Activated B cell treated with CpG ODN at 0.5 μM for 24 hours (primary cell): ENCODE measurements at regions not wholly inside any gene's neighbourhood (a gene's known extent, or its start where the extent isn't known, plus 50 kb on each side); places are given as distances from the start of the nearest gene placed in this dataset.

ENCODE experiments used
- ATAC-seq: fragments of 200-7000 bp; cut with Tn5 transposase; one replicate; pipeline ENCODE4 v1.10.0; 2021; ENCODE audit warnings: low read depth, mild to moderate bottlenecking, moderate library complexity
- CTCF ChIA-PET: fragments of 350-600 bp; sonication (Branson Sonifier 250); formaldehyde crosslinking; loops from one replicate; lab custom pipeline; 2021; ENCODE audit warnings: antibody characterized with exemption; lab: Charles Lee
- POLR2A ChIA-PET: fragments of 350-600 bp; sonication (Branson Sonifier 250); formaldehyde crosslinking; loops from one replicate; lab custom pipeline; 2021; ENCODE audit warnings: antibody characterized with exemption; lab: Charles Lee
- DNase-seq: peaks from one replicate; pipeline ENCODE4 v3.0.0; 2022
- H3K27ac Mint-ChIP-seq: one replicate; pipeline ENCODE4 v1.8.0; 2020; ENCODE audit warnings: mixed read lengths
- H3K27me3 Mint-ChIP-seq: one replicate; pipeline ENCODE4 v1.8.0; 2021; ENCODE audit warnings: mixed read lengths
- H3K36me3 Mint-ChIP-seq: one replicate; pipeline ENCODE4 v1.8.0; 2021; ENCODE audit warnings: low read depth, mixed read lengths
- H3K4me1 Mint-ChIP-seq: one replicate; pipeline ENCODE4 v1.8.0; 2021; ENCODE audit warnings: mixed read lengths
- H3K4me3 Mint-ChIP-seq: one replicate; pipeline ENCODE4 v1.8.0; 2020; ENCODE audit warnings: mild to moderate bottlenecking, mixed read lengths
- H3K9me3 Mint-ChIP-seq: one replicate; pipeline ENCODE4 v1.8.0; 2020; ENCODE audit warnings: mixed read lengths
- intact Hi-C: fragments of 100-400 bp; cut with micrococcal nuclease; formaldehyde crosslinking; loops from one replicate; pipeline ENCODE4 v1.15.1; 2024
- TF ChIP-seq, protein P1 (sequence below): fragments of 200-600 bp; IDR thresholded peaks from one replicate; pipeline ENCODE4 v1.8.0; 2022; ENCODE audit warnings: antibody characterized with exemption, mild to moderate bottlenecking

DNA sequence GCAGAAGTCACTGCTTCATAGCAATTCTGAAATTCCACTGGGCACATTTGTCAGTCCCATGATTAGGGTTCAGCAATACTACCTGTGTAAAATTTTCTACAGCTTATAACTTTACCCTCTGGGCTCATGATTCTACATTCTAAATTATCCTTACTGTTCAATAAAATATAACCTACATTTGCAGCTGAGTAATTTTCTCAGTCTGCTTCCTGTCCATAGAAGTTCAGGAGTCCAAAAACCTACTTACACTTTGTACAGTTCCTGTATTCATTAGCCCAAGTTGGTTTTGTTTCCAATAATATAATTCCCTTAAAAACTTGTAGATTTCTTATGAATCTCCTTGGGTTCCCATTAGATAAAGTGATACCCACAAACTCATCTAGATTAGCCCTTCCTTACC, 295.3 kb downstream of the SP3 start:
- DNase-seq (no peak), ATAC-seq (no peak)
- ChIA-PET POLR2A (no interaction called here), CTCF (no interaction called here)
- no peaks in the 10 kb centered on the region for H3K36me3 Mint-ChIP-seq
- intact Hi-C loops: no loop called here
- TF ChIP-seq, protein P1, sequence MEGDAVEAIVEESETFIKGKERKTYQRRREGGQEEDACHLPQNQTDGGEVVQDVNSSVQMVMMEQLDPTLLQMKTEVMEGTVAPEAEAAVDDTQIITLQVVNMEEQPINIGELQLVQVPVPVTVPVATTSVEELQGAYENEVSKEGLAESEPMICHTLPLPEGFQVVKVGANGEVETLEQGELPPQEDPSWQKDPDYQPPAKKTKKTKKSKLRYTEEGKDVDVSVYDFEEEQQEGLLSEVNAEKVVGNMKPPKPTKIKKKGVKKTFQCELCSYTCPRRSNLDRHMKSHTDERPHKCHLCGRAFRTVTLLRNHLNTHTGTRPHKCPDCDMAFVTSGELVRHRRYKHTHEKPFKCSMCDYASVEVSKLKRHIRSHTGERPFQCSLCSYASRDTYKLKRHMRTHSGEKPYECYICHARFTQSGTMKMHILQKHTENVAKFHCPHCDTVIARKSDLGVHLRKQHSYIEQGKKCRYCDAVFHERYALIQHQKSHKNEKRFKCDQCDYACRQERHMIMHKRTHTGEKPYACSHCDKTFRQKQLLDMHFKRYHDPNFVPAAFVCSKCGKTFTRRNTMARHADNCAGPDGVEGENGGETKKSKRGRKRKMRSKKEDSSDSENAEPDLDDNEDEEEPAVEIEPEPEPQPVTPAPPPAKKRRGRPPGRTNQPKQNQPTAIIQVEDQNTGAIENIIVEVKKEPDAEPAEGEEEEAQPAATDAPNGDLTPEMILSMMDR: no peak
- no peak overlapping the region for H3K27ac Mint-ChIP-seq
- no peaks in the 10 kb centered on the region for H3K4me1 Mint-ChIP-seq
- H3K27me3 Mint-ChIP-seq: peaks cover 12% of the 10 kb centered on the region
- no peak overlapping the region for H3K4me3 Mint-ChIP-seq
- peaks cover 3% of the 10 kb centered on the region for H3K9me3 Mint-ChIP-seq

DNA sequence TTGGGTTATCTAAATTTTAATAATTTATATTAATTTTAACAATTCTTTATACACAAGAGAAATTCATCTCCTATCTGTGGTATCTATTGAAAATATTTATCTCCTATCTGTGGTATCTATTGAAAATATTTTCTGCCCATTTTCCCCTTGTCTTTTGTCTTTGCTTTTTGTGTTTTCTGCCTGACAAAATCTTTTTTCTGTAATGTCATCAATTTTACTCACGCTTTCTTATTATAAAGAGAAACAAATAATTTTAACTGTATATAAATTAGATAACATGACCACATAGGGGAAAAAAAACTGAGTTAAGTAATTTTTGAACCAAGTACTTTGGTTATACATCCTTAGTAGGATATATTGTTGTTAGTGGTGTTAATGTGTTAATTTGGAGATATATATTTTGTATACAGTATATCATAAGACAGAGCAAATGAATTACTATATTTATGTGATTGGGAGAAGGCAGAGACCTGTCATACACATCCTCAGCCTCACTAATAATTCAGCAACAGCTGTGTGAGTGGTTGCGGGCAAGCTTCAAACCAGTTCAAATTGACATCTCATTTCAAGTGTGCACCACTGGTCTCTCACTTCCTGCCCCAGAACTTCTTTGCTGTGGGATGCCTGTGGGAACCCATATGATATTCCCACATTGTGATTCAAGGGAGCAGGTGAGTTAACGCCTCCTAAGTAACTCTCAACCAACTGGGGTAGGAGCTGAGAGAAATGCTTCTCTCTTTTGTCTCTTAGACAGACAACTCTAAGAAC, 292.4 kb downstream of the SP3 start:
- H3K27me3 Mint-ChIP-seq: peaks cover 18% of the 10 kb centered on the region
- POLR2A ChIA-PET: no interaction called here
- CTCF ChIA-PET: no interaction called here
- H3K9me3 Mint-ChIP-seq: peaks cover 3% of the 10 kb centered on the region
- TF ChIP-seq, protein P1: no peak
- ATAC-seq (no peak), DNase-seq (no peak)
- H3K4me1 Mint-ChIP-seq: no peaks in the 10 kb centered on the region
- H3K27ac Mint-ChIP-seq: no peak overlapping the region
- H3K36me3 Mint-ChIP-seq: no peaks in the 10 kb centered on the region
- intact Hi-C loops: no loop called here
- H3K4me3 Mint-ChIP-seq: no peak overlapping the region

DNA sequence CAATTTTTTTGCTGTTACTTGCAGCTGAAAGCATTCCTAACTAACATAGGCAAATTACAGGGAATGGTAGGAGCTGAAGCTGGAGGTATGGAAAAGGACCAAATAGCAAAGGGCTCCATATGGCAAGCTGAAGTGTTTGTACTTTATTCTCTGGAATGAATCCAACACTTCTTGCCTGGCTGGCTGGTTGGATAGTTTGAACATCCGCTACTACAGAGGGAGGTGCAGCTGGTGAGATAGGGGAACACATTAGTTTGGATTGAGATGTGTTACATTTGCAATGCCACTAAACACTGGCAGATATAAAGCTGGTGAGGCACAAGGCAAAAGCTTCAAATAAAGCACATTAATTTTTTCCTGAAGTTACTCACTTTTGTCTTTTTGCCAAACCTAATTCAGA, 291.5 kb downstream of the SP3 start:
- peaks cover 3% of the 10 kb centered on the region for H3K9me3 Mint-ChIP-seq
- no peak overlapping the region for H3K27ac Mint-ChIP-seq
- ATAC-seq: no peak
- CTCF ChIA-PET: no interaction called here
- TF ChIP-seq, protein P1: no peak
- peaks cover 18% of the 10 kb centered on the region for H3K27me3 Mint-ChIP-seq
- intact Hi-C loops: no loop called here
- no peaks in the 10 kb centered on the region for H3K36me3 Mint-ChIP-seq
- POLR2A ChIA-PET: no interaction called here
- H3K4me1 Mint-ChIP-seq: no peaks in the 10 kb centered on the region
- no peak overlapping the region for H3K4me3 Mint-ChIP-seq
- DNase-seq: no peak

DNA sequence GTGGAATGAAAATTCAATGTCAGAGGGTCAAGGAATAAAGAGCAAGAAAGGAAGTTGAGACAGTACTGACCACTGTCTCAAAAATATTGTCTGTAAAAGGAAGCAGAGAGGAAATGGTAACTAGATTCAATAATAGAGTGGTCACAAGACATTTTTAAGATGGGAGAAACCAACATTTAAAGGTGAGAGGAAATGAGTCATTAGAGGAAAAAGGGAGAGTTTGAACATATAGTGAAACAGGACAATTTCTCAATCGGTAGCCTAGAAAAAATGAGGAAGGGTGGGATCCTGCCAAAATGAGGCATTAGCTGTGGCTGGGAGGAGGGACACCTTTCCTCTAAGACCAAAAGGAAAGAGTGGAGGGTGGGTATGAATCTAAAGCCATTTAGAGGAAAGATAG, 288.5 kb downstream of the SP3 start:
- ATAC-seq: no peak
- POLR2A ChIA-PET: no interaction called here
- Mint-ChIP-seq H3K4me3 (no peak overlapping the region), H3K9me3 (peaks cover 6% of the 10 kb centered on the region), H3K27me3 (peaks cover 21% of the 10 kb centered on the region), H3K4me1 (no peaks in the 10 kb centered on the region), H3K36me3 (no peaks in the 10 kb centered on the region), H3K27ac (no peak overlapping the region)
- CTCF ChIA-PET: no interaction called here
- no peak for DNase-seq
- TF ChIP-seq, protein P1: no peak
- intact Hi-C loops: no loop called here

DNA sequence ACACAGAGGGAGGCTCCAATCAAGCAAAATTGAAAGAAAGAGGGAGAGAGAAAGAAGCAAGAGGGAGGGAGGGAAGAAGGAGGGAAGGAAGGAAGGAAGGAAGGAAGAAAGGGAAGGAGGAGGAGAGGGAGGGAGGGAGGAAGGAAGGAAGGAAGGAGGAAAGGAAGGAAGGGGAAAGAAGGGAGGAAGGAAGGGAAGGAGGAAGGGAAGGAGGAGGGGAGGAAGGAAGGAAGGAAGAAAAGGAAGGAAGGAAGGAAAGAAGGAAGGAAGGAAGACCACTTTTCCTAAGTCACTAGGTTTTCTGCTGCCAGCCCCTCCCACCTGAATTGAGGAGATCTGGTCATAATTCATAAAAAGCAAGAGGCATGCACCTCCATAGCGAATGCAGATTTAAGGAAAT, 287.0 kb downstream of the SP3 start:
- ChIA-PET POLR2A (no interaction called here), CTCF (no interaction called here)
- intact Hi-C loops: no loop called here
- ATAC-seq (no peak), DNase-seq (no peak)
- peaks cover 24% of the 10 kb centered on the region for H3K27me3 Mint-ChIP-seq
- no peaks in the 10 kb centered on the region for H3K4me1 Mint-ChIP-seq
- H3K36me3 Mint-ChIP-seq: no peaks in the 10 kb centered on the region
- no peak overlapping the region for H3K4me3 Mint-ChIP-seq
- TF ChIP-seq, protein P1: no peak
- H3K27ac Mint-ChIP-seq: no peak overlapping the region
- peaks cover 6% of the 10 kb centered on the region for H3K9me3 Mint-ChIP-seq
